Sigmoid colon (tissue), 4 donors: ENCODE measurements at regions not wholly inside any gene's neighbourhood (a gene's known extent, or its start where the extent isn't known, plus 50 kb on each side); places are given as distances from the start of the nearest gene placed in this dataset.

Source experiments
- EP300 ChIP-seq, 4 donors: sonication (generic); formaldehyde crosslinking; IDR thresholded peaks; one replicate each; pipeline ENCODE4 v1.6.1; 2017; ENCODE audit warnings: antibody characterized with exemption in 4 of 4
- POLR2A ChIP-seq, 2 donors: fragments of 450-650 bp; IDR thresholded peaks; one replicate each; pipeline ENCODE4 v1.6.1; 2016; ENCODE audit warnings: antibody characterized with exemption in 2 of 2, mild to moderate bottlenecking in 2 of 2, moderate library complexity in 2 of 2
- POLR2AphosphoS5 ChIP-seq, 4 donors: sonication (generic); formaldehyde crosslinking; IDR thresholded peaks; one replicate each; pipeline ENCODE4 v1.6.1; 2017; ENCODE audit warnings: antibody characterized with exemption in 4 of 4
- TF ChIP-seq, protein P1 (sequence below), 4 experiments: fragments of 450-650 bp in 3 of 4; fragments of 200-600 bp in 1 of 4; IDR thresholded peaks; one replicate each; pipeline ENCODE4 v1.5.1; 2016 to 2019; ENCODE audit warnings: antibody characterized with exemption in 4 of 4, mild to moderate bottlenecking in 3 of 4, moderate library complexity in 2 of 4

DNA sequence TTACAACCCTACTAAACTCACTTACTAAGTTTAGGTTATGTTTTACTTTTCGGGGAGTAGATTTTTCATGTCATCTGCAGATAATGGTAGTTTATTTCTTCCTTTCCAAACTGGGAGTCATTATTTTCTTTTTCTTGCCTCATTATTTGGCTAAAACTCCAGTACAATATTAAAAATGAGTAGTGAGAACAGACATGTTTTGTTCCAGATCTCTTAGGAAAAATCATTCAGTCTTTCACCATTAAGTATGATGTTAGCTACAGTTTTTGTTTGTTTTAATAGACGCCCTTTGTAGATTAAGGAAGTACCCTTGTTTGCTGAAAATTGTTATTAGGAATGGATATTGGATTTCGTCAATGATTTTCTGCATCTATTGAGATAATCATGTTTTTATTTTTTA lies 472.0 kb upstream of the PAPPA start:
- TF ChIP-seq, protein P1, sequence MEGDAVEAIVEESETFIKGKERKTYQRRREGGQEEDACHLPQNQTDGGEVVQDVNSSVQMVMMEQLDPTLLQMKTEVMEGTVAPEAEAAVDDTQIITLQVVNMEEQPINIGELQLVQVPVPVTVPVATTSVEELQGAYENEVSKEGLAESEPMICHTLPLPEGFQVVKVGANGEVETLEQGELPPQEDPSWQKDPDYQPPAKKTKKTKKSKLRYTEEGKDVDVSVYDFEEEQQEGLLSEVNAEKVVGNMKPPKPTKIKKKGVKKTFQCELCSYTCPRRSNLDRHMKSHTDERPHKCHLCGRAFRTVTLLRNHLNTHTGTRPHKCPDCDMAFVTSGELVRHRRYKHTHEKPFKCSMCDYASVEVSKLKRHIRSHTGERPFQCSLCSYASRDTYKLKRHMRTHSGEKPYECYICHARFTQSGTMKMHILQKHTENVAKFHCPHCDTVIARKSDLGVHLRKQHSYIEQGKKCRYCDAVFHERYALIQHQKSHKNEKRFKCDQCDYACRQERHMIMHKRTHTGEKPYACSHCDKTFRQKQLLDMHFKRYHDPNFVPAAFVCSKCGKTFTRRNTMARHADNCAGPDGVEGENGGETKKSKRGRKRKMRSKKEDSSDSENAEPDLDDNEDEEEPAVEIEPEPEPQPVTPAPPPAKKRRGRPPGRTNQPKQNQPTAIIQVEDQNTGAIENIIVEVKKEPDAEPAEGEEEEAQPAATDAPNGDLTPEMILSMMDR (IDR thresholded peaks at IDR 0.05), result no peak
- TF ChIP-seq POLR2AphosphoS5 (IDR thresholded peaks at IDR 0.05) (no peak), POLR2A (IDR thresholded peaks at IDR 0.05) (no peak), EP300 (IDR thresholded peaks at IDR 0.05) (no peak)
